ENCODE measurements at regions not wholly inside any gene's neighbourhood (a gene's known extent, or its start where the extent isn't known, plus 50 kb on each side); places are given as distances from the start of the nearest gene placed in this dataset.

DNA sequence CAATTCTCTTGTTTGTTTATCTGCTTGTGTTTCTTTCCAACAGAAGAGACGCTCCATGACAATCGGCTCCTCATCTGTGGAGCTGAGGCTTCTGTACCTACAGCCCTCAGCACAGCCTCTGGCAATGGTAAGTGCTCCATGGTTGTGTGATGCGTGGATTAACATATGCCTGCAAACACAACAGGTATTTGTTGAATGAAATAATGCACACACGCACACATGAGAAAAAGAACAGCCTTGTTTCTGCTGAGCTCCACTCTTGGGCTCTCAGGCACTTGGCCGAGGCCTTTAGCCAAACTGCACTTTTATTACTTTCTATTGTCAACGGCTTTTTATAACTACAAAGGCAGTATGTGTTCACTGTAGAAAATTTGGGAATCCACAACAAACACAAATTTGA, 120.4 kb upstream of the TMCC3 start:
- ChIA-PET POLR2A (ENCODE audit: low non-redundant PET) (no interaction called here), CTCF (no interaction called here)
- TF ChIP-seq, protein P1, sequence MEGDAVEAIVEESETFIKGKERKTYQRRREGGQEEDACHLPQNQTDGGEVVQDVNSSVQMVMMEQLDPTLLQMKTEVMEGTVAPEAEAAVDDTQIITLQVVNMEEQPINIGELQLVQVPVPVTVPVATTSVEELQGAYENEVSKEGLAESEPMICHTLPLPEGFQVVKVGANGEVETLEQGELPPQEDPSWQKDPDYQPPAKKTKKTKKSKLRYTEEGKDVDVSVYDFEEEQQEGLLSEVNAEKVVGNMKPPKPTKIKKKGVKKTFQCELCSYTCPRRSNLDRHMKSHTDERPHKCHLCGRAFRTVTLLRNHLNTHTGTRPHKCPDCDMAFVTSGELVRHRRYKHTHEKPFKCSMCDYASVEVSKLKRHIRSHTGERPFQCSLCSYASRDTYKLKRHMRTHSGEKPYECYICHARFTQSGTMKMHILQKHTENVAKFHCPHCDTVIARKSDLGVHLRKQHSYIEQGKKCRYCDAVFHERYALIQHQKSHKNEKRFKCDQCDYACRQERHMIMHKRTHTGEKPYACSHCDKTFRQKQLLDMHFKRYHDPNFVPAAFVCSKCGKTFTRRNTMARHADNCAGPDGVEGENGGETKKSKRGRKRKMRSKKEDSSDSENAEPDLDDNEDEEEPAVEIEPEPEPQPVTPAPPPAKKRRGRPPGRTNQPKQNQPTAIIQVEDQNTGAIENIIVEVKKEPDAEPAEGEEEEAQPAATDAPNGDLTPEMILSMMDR (conservative IDR thresholded peaks at IDR 0.05; ENCODE audit: low read depth): no peak
- no peak for DNase-seq (ENCODE audit: low spot score)
- H3K27ac ChIP-seq: no peak overlapping the region

DNA sequence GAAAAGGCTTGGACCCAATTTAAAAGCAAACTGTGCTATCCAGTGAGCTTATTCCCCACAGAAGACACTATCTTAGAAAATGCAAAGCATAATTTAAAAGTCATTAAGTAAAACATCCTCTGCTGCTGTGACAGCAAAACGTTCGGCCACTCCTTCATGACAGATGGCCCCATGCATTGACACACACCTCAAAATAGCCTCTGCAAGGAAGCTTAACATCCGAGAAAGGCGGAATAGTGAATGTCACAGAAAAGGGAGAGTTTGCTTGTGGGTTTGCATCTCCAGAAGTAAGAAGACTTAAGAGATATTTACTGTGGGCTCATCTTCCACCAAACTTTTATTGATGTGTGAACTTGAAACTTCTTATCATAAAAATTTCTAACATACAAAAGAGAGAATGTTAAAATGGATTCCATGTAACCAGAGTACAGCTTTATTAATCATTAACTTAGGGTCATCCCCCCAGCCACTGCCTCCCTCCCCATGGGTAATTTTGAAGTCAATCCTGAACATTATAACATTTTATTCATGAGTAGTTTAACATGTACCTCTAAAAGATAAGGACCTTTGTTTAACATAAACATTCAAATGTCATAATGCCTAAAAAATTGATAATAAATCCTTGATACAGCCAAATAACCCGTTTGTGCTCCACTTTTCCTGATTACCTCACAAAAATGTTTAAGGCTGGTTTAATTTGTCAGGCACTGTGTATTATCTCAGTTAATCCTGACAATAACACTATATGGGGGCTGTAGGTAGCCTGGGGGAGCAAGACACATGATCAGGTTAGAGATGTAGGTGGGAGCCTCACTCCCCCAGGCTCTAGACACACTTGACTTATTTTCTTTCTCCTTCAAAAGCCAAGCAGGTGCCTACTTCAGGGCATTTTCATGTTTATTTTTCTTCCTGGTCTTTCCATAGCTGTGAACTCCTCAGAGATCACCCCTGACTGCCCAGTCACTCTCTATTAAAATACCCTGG, 119.7 kb upstream of the TMCC3 start:
- no peak for DNase-seq (ENCODE audit: low spot score)
- TF ChIP-seq, protein P1 (conservative IDR thresholded peaks at IDR 0.05; ENCODE audit: low read depth): no peak
- ChIA-PET POLR2A (ENCODE audit: low non-redundant PET) (no interaction called here), CTCF (no interaction called here)
- H3K27ac ChIP-seq: no peak overlapping the region

DNA sequence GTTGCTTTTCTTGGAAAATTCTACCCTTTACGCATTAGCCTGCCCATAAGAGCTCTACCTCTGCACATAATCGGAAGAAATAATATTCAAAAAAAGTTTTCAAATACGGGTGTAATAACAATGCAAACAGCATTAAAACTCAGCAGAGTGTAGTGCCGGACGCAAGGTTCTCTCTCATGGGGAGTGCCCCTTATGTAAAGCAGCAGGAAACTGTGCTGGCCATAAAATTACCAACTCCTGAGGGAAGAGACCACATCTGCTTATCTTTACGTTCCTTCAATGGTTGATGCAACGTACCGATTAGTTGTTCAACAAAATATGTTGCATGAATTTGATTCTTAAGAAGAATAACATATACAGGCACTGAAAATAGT, 118.7 kb upstream of the TMCC3 start:
- DNase-seq (ENCODE audit: low spot score): no peak
- H3K27ac ChIP-seq: no peak overlapping the region
- TF ChIP-seq, protein P1 (conservative IDR thresholded peaks at IDR 0.05; ENCODE audit: low read depth): no peak
- POLR2A ChIA-PET (ENCODE audit: low non-redundant PET): no interaction called here
- CTCF ChIA-PET: interaction anchor here (0.6 kb wide), 1 partner anchor 302 kb away, joined by 3 read pairs; no protein-coding TSS in a partner anchor

DNA sequence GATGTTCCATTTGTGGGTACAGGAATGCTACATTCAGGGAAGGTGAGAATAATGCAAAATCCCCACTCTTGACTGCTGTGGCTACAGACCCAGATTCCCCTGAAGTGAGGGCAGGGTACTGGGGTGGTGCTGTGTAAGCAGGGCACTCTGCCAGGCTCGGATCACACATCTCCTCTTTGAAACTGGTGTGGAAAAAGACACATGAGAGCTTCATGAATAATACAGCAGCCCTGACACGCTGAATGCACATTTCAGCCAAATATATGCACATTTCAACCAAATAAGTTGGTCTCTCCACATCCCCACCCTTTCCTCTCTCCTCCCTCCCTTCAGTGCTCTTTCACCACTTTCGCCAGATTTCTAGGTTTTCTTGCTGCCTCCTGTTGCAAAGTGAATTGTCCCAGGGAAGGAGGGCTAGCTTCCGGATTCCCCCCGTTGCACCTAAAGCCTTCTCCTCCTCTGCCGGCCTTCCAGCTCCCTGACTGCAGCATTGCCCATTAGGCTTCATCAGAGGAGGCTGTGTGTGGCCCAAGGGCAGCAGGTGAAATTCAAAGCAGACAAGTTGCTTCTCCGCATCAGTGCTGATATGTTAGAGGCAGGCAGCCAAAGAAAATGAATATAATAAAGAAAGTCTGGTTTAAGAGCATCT, 118.2 kb upstream of the TMCC3 start:
- DNase-seq (ENCODE audit: low spot score): no peak
- POLR2A ChIA-PET (ENCODE audit: low non-redundant PET): no interaction called here
- TF ChIP-seq, protein P1 (conservative IDR thresholded peaks at IDR 0.05; ENCODE audit: low read depth): no peak
- H3K27ac ChIP-seq: no peak overlapping the region
- CTCF ChIA-PET: no interaction called here

DNA sequence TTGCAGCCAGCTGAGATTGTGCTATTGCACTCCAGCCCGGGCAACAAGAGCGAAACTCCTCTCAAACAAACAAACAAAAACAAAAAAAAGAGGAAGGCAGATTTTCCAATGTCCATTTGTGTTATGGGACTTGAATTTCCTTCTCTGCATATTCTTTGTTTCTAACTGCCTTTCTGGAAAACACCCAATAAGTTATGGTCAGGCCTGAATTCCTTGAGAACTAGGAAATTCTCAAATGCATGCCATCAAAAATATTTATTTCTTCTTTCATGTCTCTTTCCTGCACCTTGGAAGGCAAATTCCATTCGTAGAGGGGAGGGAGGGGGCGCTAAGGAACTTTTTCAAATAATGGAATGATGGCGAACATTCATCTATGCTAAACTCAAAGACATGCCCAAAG, 117.6 kb upstream of the TMCC3 start:
- CTCF ChIA-PET: no interaction called here
- TF ChIP-seq, protein P1 (conservative IDR thresholded peaks at IDR 0.05; ENCODE audit: low read depth): no peak
- no peak overlapping the region for H3K27ac ChIP-seq
- POLR2A ChIA-PET (ENCODE audit: low non-redundant PET): no interaction called here
- DNase-seq (ENCODE audit: low spot score): no peak

DNA sequence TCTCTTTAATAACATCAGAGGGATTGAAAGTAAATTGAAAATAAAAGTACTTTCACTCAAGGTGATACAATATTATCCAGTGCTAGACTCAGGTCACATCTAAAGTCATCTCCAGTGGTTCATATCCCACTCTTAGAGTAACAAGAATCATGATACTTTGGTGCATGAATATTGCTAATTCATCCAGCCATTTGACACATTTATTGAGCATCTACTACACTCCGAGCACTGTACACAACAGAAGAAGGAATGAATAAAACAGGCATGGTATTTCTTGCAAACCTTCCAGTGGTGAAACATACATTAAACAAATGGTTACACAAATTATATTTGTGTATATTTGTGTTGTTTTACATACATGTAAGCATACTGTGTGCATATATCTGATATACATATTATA, 116.0 kb upstream of the TMCC3 start:
- POLR2A ChIA-PET (ENCODE audit: low non-redundant PET): no interaction called here
- no peak overlapping the region for H3K27ac ChIP-seq
- TF ChIP-seq, protein P1 (conservative IDR thresholded peaks at IDR 0.05; ENCODE audit: low read depth): no peak
- DNase-seq (ENCODE audit: low spot score): no peak
- CTCF ChIA-PET: no interaction called here
